AG09309 (cell line): ENCODE measurements at regions not wholly inside any gene's neighbourhood (a gene's known extent, or its start where the extent isn't known, plus 50 kb on each side); places are given as distances from the start of the nearest gene placed in this dataset.
A peak's percentile ranks its signal among the peaks of the same experiment; 100 is the strongest.

Experiments used
- DNase-seq: peaks from one replicate; pipeline ENCODE4 v3.0.0-alpha.2; 2010; ENCODE audit warnings: low read depth
- H3K4me3 ChIP-seq: 2 replicates; pipeline ENCODE4 v1.5.1; 2011; ENCODE audit warnings: mild to moderate bottlenecking, low read depth, low read length, moderate library complexity; ENCODE audit not compliant: control insufficient read depth
- TF ChIP-seq, protein P1 (sequence below): IDR thresholded peaks from 2 replicates; pipeline ENCODE4 v1.5.1; 2011; ENCODE audit warnings: mild to moderate bottlenecking, low read depth, low read length, inconsistent platforms; ENCODE audit not compliant: insufficient read depth, control insufficient read depth; ENCODE audit errors: missing control alignments

DNA sequence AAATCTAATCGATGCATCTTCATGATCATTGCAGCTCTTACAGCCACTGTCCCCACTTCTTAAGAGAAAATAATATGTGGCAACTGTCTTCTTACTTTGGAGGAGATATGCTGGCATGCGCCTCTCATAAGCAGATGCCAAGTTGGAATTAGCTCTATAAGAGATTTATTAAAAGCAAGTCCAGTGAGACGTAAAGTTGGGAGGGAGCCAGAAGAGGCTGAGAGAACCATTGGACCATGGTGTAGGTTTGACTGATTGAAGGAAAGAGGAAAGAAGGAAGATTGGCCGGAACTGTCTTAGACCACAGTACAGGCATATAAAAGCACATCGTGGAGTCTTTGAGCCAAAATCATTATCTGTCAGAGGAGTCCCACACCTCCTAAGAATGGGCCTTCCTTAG lies 265.7 kb upstream of the ZC3H15 start:
- no peak overlapping the region for H3K4me3 ChIP-seq
- DNase-seq: no peak
- TF ChIP-seq, protein P1, sequence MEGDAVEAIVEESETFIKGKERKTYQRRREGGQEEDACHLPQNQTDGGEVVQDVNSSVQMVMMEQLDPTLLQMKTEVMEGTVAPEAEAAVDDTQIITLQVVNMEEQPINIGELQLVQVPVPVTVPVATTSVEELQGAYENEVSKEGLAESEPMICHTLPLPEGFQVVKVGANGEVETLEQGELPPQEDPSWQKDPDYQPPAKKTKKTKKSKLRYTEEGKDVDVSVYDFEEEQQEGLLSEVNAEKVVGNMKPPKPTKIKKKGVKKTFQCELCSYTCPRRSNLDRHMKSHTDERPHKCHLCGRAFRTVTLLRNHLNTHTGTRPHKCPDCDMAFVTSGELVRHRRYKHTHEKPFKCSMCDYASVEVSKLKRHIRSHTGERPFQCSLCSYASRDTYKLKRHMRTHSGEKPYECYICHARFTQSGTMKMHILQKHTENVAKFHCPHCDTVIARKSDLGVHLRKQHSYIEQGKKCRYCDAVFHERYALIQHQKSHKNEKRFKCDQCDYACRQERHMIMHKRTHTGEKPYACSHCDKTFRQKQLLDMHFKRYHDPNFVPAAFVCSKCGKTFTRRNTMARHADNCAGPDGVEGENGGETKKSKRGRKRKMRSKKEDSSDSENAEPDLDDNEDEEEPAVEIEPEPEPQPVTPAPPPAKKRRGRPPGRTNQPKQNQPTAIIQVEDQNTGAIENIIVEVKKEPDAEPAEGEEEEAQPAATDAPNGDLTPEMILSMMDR: no peak

DNA sequence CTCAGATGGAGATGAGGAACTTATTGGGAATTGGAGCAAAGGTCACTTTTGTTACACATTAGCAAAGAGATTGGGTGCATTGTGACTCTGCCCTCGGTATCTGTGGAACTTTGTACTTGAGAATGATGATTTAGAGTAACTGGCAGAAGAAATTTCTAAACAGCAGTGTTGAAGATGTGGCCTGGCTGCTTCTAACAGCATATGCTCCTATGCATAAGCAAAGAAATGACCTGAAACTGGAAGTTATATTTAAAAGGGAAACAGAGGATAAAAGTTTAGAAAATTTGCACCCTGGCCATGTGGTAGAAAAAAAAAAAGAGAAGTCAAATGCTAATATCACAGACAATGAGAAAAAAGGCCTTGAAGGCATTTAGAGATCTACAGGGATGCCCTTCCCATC lies 256.8 kb upstream of the ZC3H15 start:
- no peak overlapping the region for H3K4me3 ChIP-seq
- TF ChIP-seq, protein P1: no peak
- DNase-seq: no peak

DNA sequence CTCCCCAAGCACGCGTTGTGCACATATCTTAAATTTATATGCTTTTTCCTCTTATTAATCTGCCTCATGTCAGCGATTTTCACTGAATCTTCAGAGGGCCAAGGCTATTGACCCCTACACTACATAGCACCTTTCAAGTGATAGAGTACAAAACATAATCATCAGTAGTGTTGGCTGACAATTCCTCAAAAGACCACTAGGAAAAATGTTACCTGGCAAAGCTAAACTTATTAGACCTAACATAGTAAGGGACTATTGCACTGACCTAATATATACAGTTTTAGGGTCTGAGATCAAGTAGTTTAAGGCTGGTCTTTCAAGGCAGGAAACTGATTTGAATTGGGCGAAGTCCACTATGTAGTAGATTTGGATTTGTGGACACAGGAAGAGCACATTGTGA lies 244.2 kb upstream of the ZC3H15 start:
- TF ChIP-seq, protein P1: no peak
- H3K4me3 ChIP-seq: no peak overlapping the region
- no peak for DNase-seq

DNA sequence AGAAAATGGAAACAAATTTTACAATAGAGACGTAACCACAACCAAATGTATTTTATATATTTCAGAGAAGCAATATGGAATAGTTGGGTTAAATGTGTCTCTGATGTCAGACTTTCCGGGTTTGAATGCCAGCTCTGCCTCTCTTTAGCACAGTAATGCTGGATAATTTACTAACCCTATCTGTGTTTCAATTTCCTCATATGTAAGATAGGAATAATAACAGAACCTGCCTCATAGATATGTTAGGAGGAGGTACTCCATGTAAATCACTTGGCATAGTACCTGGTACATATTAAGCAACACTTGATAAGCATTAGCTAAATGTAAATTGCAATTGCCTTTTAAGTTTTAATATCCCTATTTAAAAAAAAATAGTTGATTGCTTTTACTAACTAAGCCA lies 231.3 kb upstream of the ZC3H15 start:
- TF ChIP-seq, protein P1: no peak
- no peak overlapping the region for H3K4me3 ChIP-seq
- no peak for DNase-seq

DNA sequence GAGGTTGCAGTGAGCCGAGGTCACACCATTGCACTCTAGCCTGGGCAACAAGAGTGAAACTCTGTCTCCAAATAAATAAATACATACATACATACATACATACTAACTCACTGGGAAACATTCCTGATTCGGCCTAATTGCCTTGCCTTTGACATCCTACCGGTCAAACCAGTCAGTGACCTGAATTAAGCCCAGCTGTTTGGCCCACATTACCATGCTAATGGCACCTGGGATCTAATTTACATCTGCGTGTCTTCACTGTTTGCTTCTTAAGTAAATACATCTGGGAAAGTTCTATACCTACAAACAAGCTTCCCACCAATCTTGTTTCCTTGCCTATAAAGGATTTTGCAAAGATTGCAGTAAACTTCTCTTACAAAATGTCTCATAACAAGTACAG lies 230.2 kb upstream of the ZC3H15 start:
- no peak for DNase-seq
- TF ChIP-seq, protein P1: no peak
- no peak overlapping the region for H3K4me3 ChIP-seq

DNA sequence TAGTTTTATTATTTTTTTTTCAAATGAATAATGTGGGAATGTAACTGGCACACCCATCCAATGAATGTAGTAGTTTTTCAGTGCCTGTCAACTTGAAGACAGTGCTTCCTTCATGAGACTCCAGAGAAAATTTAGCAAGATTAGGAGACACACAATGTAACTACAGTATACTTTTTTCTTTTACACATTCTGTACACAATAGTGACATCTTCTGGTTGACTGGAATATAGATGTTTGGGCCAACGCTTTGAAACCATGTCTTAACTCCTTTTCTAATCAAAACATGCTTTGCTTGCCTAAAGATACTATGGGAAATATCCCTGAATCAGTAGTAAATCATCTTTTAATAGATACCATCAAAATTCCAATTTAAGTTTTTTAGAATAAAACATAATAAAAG lies 229.5 kb upstream of the ZC3H15 start:
- H3K4me3 ChIP-seq: no peak overlapping the region
- DNase-seq: peak; percentile 8
- TF ChIP-seq, protein P1: peak; percentile 47

DNA sequence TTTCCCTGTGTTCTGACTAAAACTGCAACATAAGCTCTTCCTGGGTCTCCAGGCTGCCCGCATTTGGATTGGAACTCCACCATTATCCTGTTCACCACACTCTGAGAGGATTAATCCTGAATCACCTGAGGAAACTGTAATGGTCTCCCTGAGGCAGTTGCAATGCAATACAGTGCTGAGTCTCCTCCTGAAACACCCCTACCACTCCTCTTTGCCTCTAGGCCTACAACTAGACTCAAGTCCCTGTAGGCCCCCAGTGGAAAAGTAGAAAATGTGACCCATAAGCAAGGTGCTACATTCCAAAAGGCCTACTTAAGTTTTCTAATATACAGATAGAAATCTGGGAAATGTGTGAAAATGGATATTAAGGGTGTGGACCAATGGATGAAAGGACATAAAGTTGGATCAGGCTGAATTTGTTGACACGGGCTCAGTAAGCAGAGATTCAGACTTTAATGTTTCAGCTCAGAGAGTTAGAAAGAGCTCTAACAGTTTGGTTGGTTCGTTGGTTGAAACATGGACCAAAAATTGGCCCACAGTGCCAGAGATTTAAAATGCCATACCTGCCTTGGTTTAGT lies 222.3 kb upstream of the ZC3H15 start:
- TF ChIP-seq, protein P1: no peak
- no peak overlapping the region for H3K4me3 ChIP-seq
- no peak for DNase-seq
